PC-3 (cell line): ENCODE measurements at regions not wholly inside any gene's neighbourhood (a gene's known extent, or its start where the extent isn't known, plus 50 kb on each side); places are given as distances from the start of the nearest gene placed in this dataset.

Experiments used
- ATAC-seq: fragments of 200-7000 bp; cut with Tn5 transposase; 2 replicates; pipeline ENCODE4 v1.9.1; 2020; ENCODE audit warnings: mild to moderate bottlenecking, moderate library complexity
- BruUV-seq: library from RNA; stranded (reverse); fragments of 400-500 nt; replicated peaks from 2 replicates; lab custom pipeline; 2021; lab: Mats Ljungman, UMichigan
- CTCF ChIA-PET: fragments of 300-600 bp; sonication (Branson Sonifier 250); formaldehyde crosslinking; loops from one replicate; lab custom pipeline; 2022; ENCODE audit warnings: antibody characterized with exemption; lab: Charles Lee
- POLR2A ChIA-PET: fragments of 300-600 bp; sonication (Branson Sonifier 250); formaldehyde crosslinking; loops from one replicate; lab custom pipeline; 2022; ENCODE audit warnings: antibody characterized with exemption; ENCODE audit not compliant: unreplicated experiment; lab: Charles Lee
- DNase-seq: peaks from one replicate; pipeline ENCODE4 v3.0.0-alpha.2; 2015
- H2AFZ ChIP-seq: fragments of 300-600 bp; sonication (generic); 2 replicates; pipeline ENCODE4 v1.6.0; 2016; ENCODE audit warnings: antibody characterized with exemption, low read length
- H3F3A ChIP-seq: fragments of 300-600 bp; sonication (generic); one replicate; pipeline ENCODE4 v1.6.0; 2017; ENCODE audit warnings: antibody characterized with exemption, low read length, control low read depth, mild to moderate bottlenecking; ENCODE audit not compliant: unreplicated experiment
- H3K27ac ChIP-seq: fragments of 300-600 bp; sonication (generic); 2 replicates; pipeline ENCODE4 v1.5.1; 2016; ENCODE audit warnings: mild to moderate bottlenecking, low read length
- H3K27me3 ChIP-seq: fragments of 300-600 bp; sonication (generic); 2 replicates; pipeline ENCODE4 v1.6.1; 2016; ENCODE audit warnings: low read length, mixed read lengths
- H3K36me3 ChIP-seq: fragments of 300-600 bp; sonication (generic); 2 replicates; pipeline ENCODE4 v1.6.1; 2016; ENCODE audit warnings: low read depth, mixed run types, low read length, mixed read lengths
- H3K4me1 ChIP-seq: fragments of 300-600 bp; sonication (generic); 2 replicates; pipeline ENCODE4 v1.5.1; 2016; ENCODE audit warnings: low read length; ENCODE audit not compliant: insufficient read depth
- H3K4me2 ChIP-seq: fragments of 300-600 bp; sonication (generic); 2 replicates; pipeline ENCODE4 v1.6.0; 2016; ENCODE audit warnings: low read length
- H3K4me3 ChIP-seq: fragments of 300-600 bp; sonication (generic); 2 replicates; pipeline ENCODE4 v1.5.1; 2016; ENCODE audit warnings: mild to moderate bottlenecking, low read length, mixed read lengths
- H3K79me2 ChIP-seq: fragments of 300-600 bp; sonication (generic); 2 replicates; pipeline ENCODE4 v1.6.1; 2017; ENCODE audit warnings: low read length, mixed read lengths
- H3K9ac ChIP-seq: fragments of 300-600 bp; sonication (generic); 2 replicates; pipeline ENCODE4 v1.6.0; 2016; ENCODE audit warnings: mild to moderate bottlenecking, low read length
- H3K9me2 ChIP-seq: fragments of 300-600 bp; sonication (generic); replicated peaks from 2 replicates; pipeline ENCODE4 v1.6.1; 2016; ENCODE audit warnings: mixed run types, low read length, mixed read lengths
- H3K9me3 ChIP-seq: fragments of 300-600 bp; sonication (generic); 2 replicates; pipeline ENCODE4 v1.6.1; 2016; ENCODE audit warnings: low read length, mixed read lengths
- H4K20me1 ChIP-seq: fragments of 300-600 bp; sonication (generic); 2 replicates; pipeline ENCODE4 v1.6.1; 2016; ENCODE audit warnings: low read length, mixed read lengths
- EZH2 ChIP-seq: fragments of 300-600 bp; sonication (generic); IDR thresholded peaks from one replicate; pipeline ENCODE4 v1.6.1; 2017; ENCODE audit warnings: antibody characterized with exemption, mild to moderate bottlenecking, low read length; ENCODE audit not compliant: unreplicated experiment
- EZH2phosphoT487 ChIP-seq: fragments of 300-600 bp; sonication (generic); IDR thresholded peaks from 2 replicates; pipeline ENCODE4 v1.6.1; 2018; ENCODE audit warnings: mild to moderate bottlenecking, antibody characterized with exemption, low read length, borderline replicate concordance
- intact Hi-C: fragments of 100-400 bp; cut with micrococcal nuclease; formaldehyde crosslinking; loops from 2 replicates; pipeline ENCODE4 v1.9.0; 2023
- TF ChIP-seq, protein P1 (sequence below): fragments of 300-600 bp; sonication (generic); conservative IDR thresholded peaks from 2 replicates; pipeline ENCODE4 v1.5.1; 2017; ENCODE audit warnings: antibody characterized with exemption, low read depth, mild to moderate bottlenecking, low read length

DNA sequence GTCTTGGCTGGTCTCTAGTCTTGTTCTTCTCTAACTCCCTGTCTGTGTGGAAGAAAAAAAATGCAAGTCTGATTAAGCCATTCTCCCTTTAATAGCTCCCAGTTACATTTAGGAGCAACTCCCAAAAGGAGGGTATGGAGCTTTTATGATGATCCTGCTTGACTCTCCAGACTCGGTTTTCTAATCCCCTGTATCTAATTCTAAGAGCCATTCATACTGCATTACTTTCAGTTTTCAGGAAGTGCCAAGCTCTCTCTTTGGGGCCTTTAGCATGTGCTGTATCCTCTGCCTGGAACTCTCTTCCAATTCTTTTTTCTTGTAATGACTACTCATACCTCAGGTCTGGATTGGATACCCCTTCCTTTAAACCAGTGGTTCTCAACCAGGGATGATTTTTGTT is 219.7 kb upstream of the SPRED2 start:
- ATAC-seq (no peak), DNase-seq (no peak)
- no TSS peak for BruUV-seq
- Histone ChIP-seq H3K79me2 (no peaks in the 10 kb centered on the region), H3K9ac (no peak overlapping the region), H4K20me1 (no peaks in the 10 kb centered on the region), H3K9me3 (no peaks in the 10 kb centered on the region), H2AFZ (no peak overlapping the region), H3F3A (no peaks in the 10 kb centered on the region), H3K4me3 (no peak overlapping the region), H3K27ac (no peak overlapping the region), H3K27me3 (no peaks in the 10 kb centered on the region), H3K4me1 (peaks cover 9% of the 10 kb centered on the region), H3K4me2 (no peak overlapping the region), H3K9me2 (no peaks in the 10 kb centered on the region), H3K36me3 (no peaks in the 10 kb centered on the region)
- intact Hi-C loops: no loop called here
- CTCF ChIA-PET: interaction anchor here (0.5 kb wide), 1 partner anchor 736 kb away, joined by 7 read pairs; no protein-coding TSS in a partner anchor
- POLR2A ChIA-PET: no interaction called here
- no peak for TF ChIP-seq EZH2phosphoT487

- no peak overlapping the region for H3K4me2 ChIP-seq
- no peaks in the 10 kb centered on the region for H3F3A ChIP-seq
- no peak for TF ChIP-seq EZH2phosphoT487
- TF ChIP-seq, protein P1, sequence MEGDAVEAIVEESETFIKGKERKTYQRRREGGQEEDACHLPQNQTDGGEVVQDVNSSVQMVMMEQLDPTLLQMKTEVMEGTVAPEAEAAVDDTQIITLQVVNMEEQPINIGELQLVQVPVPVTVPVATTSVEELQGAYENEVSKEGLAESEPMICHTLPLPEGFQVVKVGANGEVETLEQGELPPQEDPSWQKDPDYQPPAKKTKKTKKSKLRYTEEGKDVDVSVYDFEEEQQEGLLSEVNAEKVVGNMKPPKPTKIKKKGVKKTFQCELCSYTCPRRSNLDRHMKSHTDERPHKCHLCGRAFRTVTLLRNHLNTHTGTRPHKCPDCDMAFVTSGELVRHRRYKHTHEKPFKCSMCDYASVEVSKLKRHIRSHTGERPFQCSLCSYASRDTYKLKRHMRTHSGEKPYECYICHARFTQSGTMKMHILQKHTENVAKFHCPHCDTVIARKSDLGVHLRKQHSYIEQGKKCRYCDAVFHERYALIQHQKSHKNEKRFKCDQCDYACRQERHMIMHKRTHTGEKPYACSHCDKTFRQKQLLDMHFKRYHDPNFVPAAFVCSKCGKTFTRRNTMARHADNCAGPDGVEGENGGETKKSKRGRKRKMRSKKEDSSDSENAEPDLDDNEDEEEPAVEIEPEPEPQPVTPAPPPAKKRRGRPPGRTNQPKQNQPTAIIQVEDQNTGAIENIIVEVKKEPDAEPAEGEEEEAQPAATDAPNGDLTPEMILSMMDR: no peak
- TF ChIP-seq EZH2: no peak
- H3K27ac ChIP-seq: no peak overlapping the region
- no peaks in the 10 kb centered on the region for H3K27me3 ChIP-seq
- intact Hi-C loops: loop anchor here (10.0 kb wide), 1 partner anchor 925 kb away; no protein-coding TSS in a partner anchor
- no peaks in the 10 kb centered on the region for H3K36me3 ChIP-seq
- no peak overlapping the region for H3K4me3 ChIP-seq
- ChIA-PET CTCF (no interaction called here), POLR2A (no interaction called here)
- no peaks in the 10 kb centered on the region for H3K79me2 ChIP-seq
- H4K20me1 ChIP-seq: no peaks in the 10 kb centered on the region
- no peaks in the 10 kb centered on the region for H3K4me1 ChIP-seq
- no peak overlapping the region for H2AFZ ChIP-seq
- ATAC-seq (no peak), DNase-seq (no peak)
- no TSS peak for BruUV-seq
- no peaks in the 10 kb centered on the region for H3K9me2 ChIP-seq
- H3K9me3 ChIP-seq: no peaks in the 10 kb centered on the region
- no peak overlapping the region for H3K9ac ChIP-seq
These were observed 217.6 kb upstream of the SPRED2 start for GRCh38 chr2:65649811-65650589.

DNA sequence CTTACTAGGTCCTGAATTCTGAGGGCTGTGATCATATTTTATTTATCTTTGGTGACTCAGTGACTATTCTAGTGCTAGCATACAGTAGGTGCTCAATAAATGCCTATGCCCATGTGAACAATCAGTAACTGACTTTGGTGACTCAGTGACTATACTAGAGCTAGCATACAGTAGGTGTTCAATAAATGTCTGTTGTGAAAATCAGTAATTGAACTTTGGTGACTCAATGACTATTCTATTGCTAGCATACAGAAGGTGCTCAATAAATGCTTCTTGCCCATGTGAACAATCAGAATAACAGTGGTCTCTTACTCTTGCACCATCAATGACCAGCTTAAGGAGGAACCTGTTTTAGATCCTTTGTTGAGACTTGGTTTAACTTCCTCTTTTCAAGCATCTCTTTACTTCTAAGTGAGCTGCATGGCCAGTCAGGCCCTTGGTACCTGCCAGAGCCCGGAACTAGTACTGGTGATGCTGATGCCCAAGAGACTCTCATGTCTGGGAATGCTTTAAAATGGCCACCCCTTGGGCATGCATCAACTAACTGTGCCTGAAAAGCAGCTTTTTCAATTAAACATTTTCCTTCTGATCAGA is 214.9 kb upstream of the SPRED2 start:
- no peak overlapping the region for H3K9ac ChIP-seq
- H2AFZ ChIP-seq: no peak overlapping the region
- no peaks in the 10 kb centered on the region for H3F3A ChIP-seq
- H3K27me3 ChIP-seq: no peaks in the 10 kb centered on the region
- no peaks in the 10 kb centered on the region for H3K9me2 ChIP-seq
- ChIA-PET POLR2A (no interaction called here), CTCF (no interaction called here)
- ATAC-seq: no peak
- intact Hi-C loops: loop anchor here (10.0 kb wide), 1 partner anchor 927 kb away; no protein-coding TSS in a partner anchor
- H3K36me3 ChIP-seq: no peaks in the 10 kb centered on the region
- no TSS peak for BruUV-seq
- no peaks in the 10 kb centered on the region for H3K79me2 ChIP-seq
- H3K27ac ChIP-seq: no peak overlapping the region
- H3K4me2 ChIP-seq: no peak overlapping the region
- H3K4me1 ChIP-seq: no peaks in the 10 kb centered on the region
- no peak for TF ChIP-seq EZH2
- TF ChIP-seq EZH2phosphoT487: no peak
- TF ChIP-seq, protein P1: no peak
- H3K9me3 ChIP-seq: no peaks in the 10 kb centered on the region
- H4K20me1 ChIP-seq: no peaks in the 10 kb centered on the region
- no peak overlapping the region for H3K4me3 ChIP-seq
- DNase-seq: no peak
